ENCODE measurements at regions not wholly inside any gene's neighbourhood (a gene's known extent, or its start where the extent isn't known, plus 50 kb on each side); places are given as distances from the start of the nearest gene placed in this dataset.

- no peak for DNase-seq (ENCODE audit: low read depth in 4 of 6, low spot score in 6 of 6)
- Histone ChIP-seq H3K9me3 (ENCODE audit: control insufficient read depth, insufficient read depth, low read length) (no peaks in the 10 kb centered on the region), H3K27me3 (ENCODE audit: control insufficient read depth, insufficient read depth, low read length) (no peaks in the 10 kb centered on the region), H3K4me1 (ENCODE audit: control insufficient read depth, insufficient read depth, low read length) (peaks cover 7% of the 10 kb centered on the region), H3K4me3 (ENCODE audit: low read depth, low read length) (no peak overlapping the region), H3K27ac (ENCODE audit: low read depth, low read length) (no peak overlapping the region), H3K36me3 (ENCODE audit: control insufficient read depth, insufficient read depth, low read length) (no peaks in the 10 kb centered on the region)
- WGBS (ENCODE audit: insufficient coverage) = 93% methylated on average over 1 of the region's 2 CpGs
These were observed 131.2 kb downstream of the CD47 start for GRCh38 chr3:107959550-107960154.

- Histone ChIP-seq H3K36me3 (ENCODE audit: control insufficient read depth, insufficient read depth, low read length) (no peaks in the 10 kb centered on the region), H3K4me3 (ENCODE audit: low read depth, low read length) (no peak overlapping the region), H3K9me3 (ENCODE audit: control insufficient read depth, insufficient read depth, low read length) (no peaks in the 10 kb centered on the region), H3K27me3 (ENCODE audit: control insufficient read depth, insufficient read depth, low read length) (no peaks in the 10 kb centered on the region), H3K4me1 (ENCODE audit: control insufficient read depth, insufficient read depth, low read length) (peaks cover 7% of the 10 kb centered on the region), H3K27ac (ENCODE audit: low read depth, low read length) (peak overlapping the region; percentile 65)
- no peak for DNase-seq (ENCODE audit: low read depth in 4 of 6, low spot score in 6 of 6)
- WGBS (ENCODE audit: insufficient coverage) = no CpG with 5 or more reads among the region's 1 CpG
These were observed 132.7 kb downstream of the CD47 start for GRCh38 chr3:107958146-107958545.

GRCh38 chr3:107956991-107957900 lies 133.6 kb downstream of the CD47 start:
- Histone ChIP-seq H3K9me3 (ENCODE audit: control insufficient read depth, insufficient read depth, low read length) (no peaks in the 10 kb centered on the region), H3K27ac (ENCODE audit: low read depth, low read length) (peak overlapping the region; percentile 65), H3K36me3 (ENCODE audit: control insufficient read depth, insufficient read depth, low read length) (no peaks in the 10 kb centered on the region), H3K4me1 (ENCODE audit: control insufficient read depth, insufficient read depth, low read length) (peaks cover 7% of the 10 kb centered on the region), H3K27me3 (ENCODE audit: control insufficient read depth, insufficient read depth, low read length) (no peaks in the 10 kb centered on the region), H3K4me3 (ENCODE audit: low read depth, low read length) (peak overlapping the region; percentile 0)
- peak in 2 of 6 donors; percentile 51 to 90 for DNase-seq (ENCODE audit: low read depth in 4 of 6, low spot score in 6 of 6)
- 37% methylated on average over 5 of the region's 10 CpGs for WGBS (ENCODE audit: insufficient coverage)

- Histone ChIP-seq H3K27ac (ENCODE audit: low read depth, low read length) (no peak overlapping the region), H3K27me3 (ENCODE audit: control insufficient read depth, insufficient read depth, low read length) (no peaks in the 10 kb centered on the region), H3K4me1 (ENCODE audit: control insufficient read depth, insufficient read depth, low read length) (peaks cover 7% of the 10 kb centered on the region), H3K36me3 (ENCODE audit: control insufficient read depth, insufficient read depth, low read length) (no peaks in the 10 kb centered on the region), H3K9me3 (ENCODE audit: control insufficient read depth, insufficient read depth, low read length) (no peaks in the 10 kb centered on the region), H3K4me3 (ENCODE audit: low read depth, low read length) (no peak overlapping the region)
- no peak for DNase-seq (ENCODE audit: low read depth in 4 of 6, low spot score in 6 of 6)
- 92% methylated on average over 1 of the region's 2 CpGs for WGBS (ENCODE audit: insufficient coverage)
These were observed 136.0 kb downstream of the CD47 start for GRCh38 chr3:107954845-107955244.

GRCh38 chr3:107953722-107954121 lies 137.1 kb downstream of the CD47 start:
- DNase-seq (ENCODE audit: low read depth in 4 of 6, low spot score in 6 of 6) = no peak
- no peaks in the 10 kb centered on the region for H3K27me3 ChIP-seq (ENCODE audit: control insufficient read depth, insufficient read depth, low read length)
- H3K9me3 ChIP-seq (ENCODE audit: control insufficient read depth, insufficient read depth, low read length) = no peaks in the 10 kb centered on the region
- no peaks in the 10 kb centered on the region for H3K36me3 ChIP-seq (ENCODE audit: control insufficient read depth, insufficient read depth, low read length)
- no peak overlapping the region for H3K27ac ChIP-seq (ENCODE audit: low read depth, low read length)
- WGBS (ENCODE audit: insufficient coverage) = 70% methylated on average over 3 of the region's 3 CpGs
- H3K4me3 ChIP-seq (ENCODE audit: low read depth, low read length) = no peak overlapping the region
- peaks cover 7% of the 10 kb centered on the region for H3K4me1 ChIP-seq (ENCODE audit: control insufficient read depth, insufficient read depth, low read length)

- Histone ChIP-seq H3K9me3 (ENCODE audit: control insufficient read depth, insufficient read depth, low read length) (no peaks in the 10 kb centered on the region), H3K4me3 (ENCODE audit: low read depth, low read length) (no peak overlapping the region), H3K4me1 (ENCODE audit: control insufficient read depth, insufficient read depth, low read length) (no peaks in the 10 kb centered on the region), H3K27ac (ENCODE audit: low read depth, low read length) (no peak overlapping the region), H3K36me3 (ENCODE audit: control insufficient read depth, insufficient read depth, low read length) (no peaks in the 10 kb centered on the region), H3K27me3 (ENCODE audit: control insufficient read depth, insufficient read depth, low read length) (no peaks in the 10 kb centered on the region)
- DNase-seq (ENCODE audit: low read depth in 4 of 6, low spot score in 6 of 6) = no peak
- WGBS (ENCODE audit: insufficient coverage) = 73% methylated on average over 2 of the region's 2 CpGs
These were observed 139.7 kb downstream of the CD47 start for GRCh38 chr3:107951126-107951525.

- Histone ChIP-seq H3K4me3 (ENCODE audit: low read depth, low read length) (no peak overlapping the region), H3K36me3 (ENCODE audit: control insufficient read depth, insufficient read depth, low read length) (no peaks in the 10 kb centered on the region), H3K9me3 (ENCODE audit: control insufficient read depth, insufficient read depth, low read length) (no peaks in the 10 kb centered on the region), H3K27me3 (ENCODE audit: control insufficient read depth, insufficient read depth, low read length) (no peaks in the 10 kb centered on the region), H3K4me1 (ENCODE audit: control insufficient read depth, insufficient read depth, low read length) (no peaks in the 10 kb centered on the region), H3K27ac (ENCODE audit: low read depth, low read length) (no peak overlapping the region)
- no CpG with 5 or more reads among the region's 2 CpGs for WGBS (ENCODE audit: insufficient coverage)
- no peak for DNase-seq (ENCODE audit: low read depth in 4 of 6, low spot score in 6 of 6)
These were observed 140.4 kb downstream of the CD47 start for GRCh38 chr3:107950417-107950816.

GRCh38 chr3:107949394-107949970 lies 141.3 kb downstream of the CD47 start:
- Histone ChIP-seq H3K27me3 (ENCODE audit: control insufficient read depth, insufficient read depth, low read length) (no peaks in the 10 kb centered on the region), H3K27ac (ENCODE audit: low read depth, low read length) (no peak overlapping the region), H3K4me1 (ENCODE audit: control insufficient read depth, insufficient read depth, low read length) (no peaks in the 10 kb centered on the region), H3K4me3 (ENCODE audit: low read depth, low read length) (no peak overlapping the region), H3K36me3 (ENCODE audit: control insufficient read depth, insufficient read depth, low read length) (no peaks in the 10 kb centered on the region), H3K9me3 (ENCODE audit: control insufficient read depth, insufficient read depth, low read length) (no peaks in the 10 kb centered on the region)
- DNase-seq (ENCODE audit: low read depth in 4 of 6, low spot score in 6 of 6) = no peak
- 80% methylated on average over 1 of the region's 3 CpGs for WGBS (ENCODE audit: insufficient coverage)

GRCh38 chr3:107947203-107947602 lies 143.6 kb downstream of the CD47 start:
- Histone ChIP-seq H3K36me3 (ENCODE audit: control insufficient read depth, insufficient read depth, low read length) (no peaks in the 10 kb centered on the region), H3K27me3 (ENCODE audit: control insufficient read depth, insufficient read depth, low read length) (no peaks in the 10 kb centered on the region), H3K4me1 (ENCODE audit: control insufficient read depth, insufficient read depth, low read length) (no peaks in the 10 kb centered on the region), H3K27ac (ENCODE audit: low read depth, low read length) (no peak overlapping the region), H3K4me3 (ENCODE audit: low read depth, low read length) (no peak overlapping the region), H3K9me3 (ENCODE audit: control insufficient read depth, insufficient read depth, low read length) (no peaks in the 10 kb centered on the region)
- no peak for DNase-seq (ENCODE audit: low read depth in 4 of 6, low spot score in 6 of 6)

Data from spinal cord (tissue), 9 donors.